CD4-positive, CD25-positive, alpha-beta regulatory T cell (primary cell): ENCODE measurements at regions not wholly inside any gene's neighbourhood (a gene's known extent, or its start where the extent isn't known, plus 50 kb on each side); places are given as distances from the start of the nearest gene placed in this dataset.

Experiments
- ATAC-seq, 2 donors: fragments of 150-1000 bp; cut with Tn5 transposase; one replicate each; pipeline ENCODE4 v1.10.0; 2021; ENCODE audit warnings: low read depth in 2 of 2, moderate number of reproducible peaks in 2 of 2, moderate library complexity in 1 of 2
- DNase-seq, 3 donors: peaks; one replicate each; pipeline versions ENCODE4 v3.0.0 to v3.0.0-alpha.2; 2012 to 2022; ENCODE audit warnings: mixed read lengths in 1 of 3
- H3K27ac ChIP-seq: one replicate; pipeline ENCODE4 v1.7.0; 2013; ENCODE audit warnings: mild to moderate bottlenecking, low read length; ENCODE audit not compliant: insufficient read depth, poor library complexity, severe bottlenecking
- H3K27me3 ChIP-seq: one replicate; pipeline ENCODE4 v1.7.0; 2013; ENCODE audit warnings: low read length; ENCODE audit not compliant: control insufficient read depth, insufficient read depth
- H3K36me3 ChIP-seq: one replicate; pipeline ENCODE4 v1.7.0; 2013; ENCODE audit warnings: mild to moderate bottlenecking, low read length, moderate library complexity; ENCODE audit not compliant: control insufficient read depth, insufficient read depth
- H3K4me1 ChIP-seq: 2 replicates; pipeline ENCODE4 v1.7.0; 2013; ENCODE audit warnings: mild to moderate bottlenecking, low read length; ENCODE audit not compliant: insufficient read depth, control insufficient read depth, poor library complexity, severe bottlenecking
- H3K4me3 ChIP-seq: one replicate; pipeline ENCODE4 v1.7.0; 2013; ENCODE audit warnings: low read depth, mild to moderate bottlenecking, low read length, moderate library complexity
- H3K9me3 ChIP-seq, 2 experiments: 1 replicate in 1 of 2; 2 replicates in 1 of 2; pipeline ENCODE4 v1.7.0; 2013; ENCODE audit warnings: low read length in 2 of 2, mild to moderate bottlenecking in 1 of 2, moderate library complexity in 1 of 2; ENCODE audit not compliant: control insufficient read depth in 2 of 2
- H3K27ac Mint-ChIP-seq, 3 donors: one replicate each; pipeline ENCODE4 v1.8.0; 2020 to 2022; ENCODE audit warnings: mild to moderate bottlenecking in 3 of 3, mixed read lengths in 3 of 3, moderate library complexity in 2 of 3
- H3K27me3 Mint-ChIP-seq: one replicate; pipeline ENCODE4 v1.8.0; 2022; ENCODE audit warnings: mild to moderate bottlenecking, mixed read lengths
- H3K36me3 Mint-ChIP-seq: one replicate; pipeline ENCODE4 v1.8.0; 2020; ENCODE audit warnings: mixed read lengths
- H3K4me1 Mint-ChIP-seq, 4 donors: one replicate each; pipeline ENCODE4 v1.8.0; 2020 to 2022; ENCODE audit warnings: mixed read lengths in 4 of 4, mild to moderate bottlenecking in 1 of 4
- H3K4me3 Mint-ChIP-seq, 4 donors: one replicate each; pipeline ENCODE4 v1.8.0; 2020 to 2022; ENCODE audit warnings: mild to moderate bottlenecking in 4 of 4, mixed read lengths in 4 of 4, moderate library complexity in 3 of 4
- H3K9me3 Mint-ChIP-seq, 7 donors: one replicate each; pipeline ENCODE4 v1.8.0; 2020 to 2022; ENCODE audit warnings: mixed read lengths in 7 of 7, mild to moderate bottlenecking in 3 of 7, moderate library complexity in 2 of 7

GRCh38 chr3:98999675-99000074 lies 98.2 kb upstream of the DCBLD2 start:
- H3K4me1 ChIP-seq = no peaks in the 10 kb centered on the region
- H3K27ac Mint-ChIP-seq = no peak overlapping the region
- H3K9me3 ChIP-seq = no peaks in the 10 kb centered on the region
- H3K27ac ChIP-seq = no peak overlapping the region
- H3K9me3 Mint-ChIP-seq = peaks cover 0 to 5% (median 0%) of the 10 kb centered on the region in 7 donors
- no peak for DNase-seq
- no peak overlapping the region for H3K4me3 ChIP-seq
- H3K27me3 Mint-ChIP-seq = no peaks in the 10 kb centered on the region
- H3K36me3 ChIP-seq = no peaks in the 10 kb centered on the region
- H3K4me3 Mint-ChIP-seq = no peak overlapping the region
- no peaks in the 10 kb centered on the region for H3K36me3 Mint-ChIP-seq
- no peak for ATAC-seq
- H3K27me3 ChIP-seq = peaks cover 2% of the 10 kb centered on the region
- H3K4me1 Mint-ChIP-seq = no peaks in the 10 kb centered on the region

- Mint-ChIP-seq H3K4me1 (no peaks in the 10 kb centered on the region), H3K4me3 (no peak overlapping the region), H3K27ac (no peak overlapping the region), H3K36me3 (no peaks in the 10 kb centered on the region), H3K9me3 (peaks cover 0 to 5% (median 0%) of the 10 kb centered on the region in 7 donors), H3K27me3 (no peaks in the 10 kb centered on the region)
- ATAC-seq (no peak), DNase-seq (no peak)
- no peaks in the 10 kb centered on the region for H3K9me3 ChIP-seq
- peaks cover 2% of the 10 kb centered on the region for H3K27me3 ChIP-seq
- no peak overlapping the region for H3K4me3 ChIP-seq
- H3K4me1 ChIP-seq = no peaks in the 10 kb centered on the region
- H3K27ac ChIP-seq = no peak overlapping the region
- no peaks in the 10 kb centered on the region for H3K36me3 ChIP-seq
Measured at GRCh38 chr3:98994128-98994762, 92.8 kb upstream of the DCBLD2 start.

GRCh38 chr3:98991393-98991792 lies 89.9 kb upstream of the DCBLD2 start:
- H3K4me3 Mint-ChIP-seq = no peak overlapping the region
- DNase-seq (no peak), ATAC-seq (no peak)
- Histone ChIP-seq H3K9me3 (no peaks in the 10 kb centered on the region), H3K27me3 (no peaks in the 10 kb centered on the region), H3K4me1 (no peaks in the 10 kb centered on the region), H3K36me3 (no peaks in the 10 kb centered on the region), H3K27ac (no peak overlapping the region), H3K4me3 (no peak overlapping the region)
- no peak overlapping the region for H3K27ac Mint-ChIP-seq
- no peaks in the 10 kb centered on the region for H3K4me1 Mint-ChIP-seq
- peaks cover 0 to 3% (median 0%) of the 10 kb centered on the region in 7 donors for H3K9me3 Mint-ChIP-seq
- no peaks in the 10 kb centered on the region for H3K36me3 Mint-ChIP-seq
- no peaks in the 10 kb centered on the region for H3K27me3 Mint-ChIP-seq

- Histone ChIP-seq H3K4me3 (no peak overlapping the region), H3K27me3 (no peaks in the 10 kb centered on the region), H3K36me3 (no peaks in the 10 kb centered on the region), H3K27ac (no peak overlapping the region), H3K9me3 (no peaks in the 10 kb centered on the region), H3K4me1 (no peaks in the 10 kb centered on the region)
- H3K4me1 Mint-ChIP-seq = no peaks in the 10 kb centered on the region
- no peaks in the 10 kb centered on the region for H3K36me3 Mint-ChIP-seq
- no peak overlapping the region for H3K27ac Mint-ChIP-seq
- peaks cover 0 to 3% (median 0%) of the 10 kb centered on the region in 7 donors for H3K9me3 Mint-ChIP-seq
- H3K4me3 Mint-ChIP-seq = no peak overlapping the region
- DNase-seq (no peak), ATAC-seq (no peak)
- H3K27me3 Mint-ChIP-seq = no peaks in the 10 kb centered on the region
Measured at GRCh38 chr3:98990657-98991056, 89.2 kb upstream of the DCBLD2 start.

- H3K27me3 Mint-ChIP-seq = no peaks in the 10 kb centered on the region
- no peak for DNase-seq
Measured at GRCh38 chr3:98986073-98986472, 84.6 kb upstream of the DCBLD2 start.

GRCh38 chr3:98985431-98985830 lies 83.9 kb upstream of the DCBLD2 start:
- no peak for ATAC-seq
- Mint-ChIP-seq H3K4me1 (no peaks in the 10 kb centered on the region), H3K36me3 (no peaks in the 10 kb centered on the region), H3K27me3 (no peaks in the 10 kb centered on the region), H3K27ac (no peak overlapping the region), H3K4me3 (no peak overlapping the region), H3K9me3 (peaks cover 0 to under 1% (median 0%) of the 10 kb centered on the region in 7 donors)
- Histone ChIP-seq H3K27me3 (no peaks in the 10 kb centered on the region), H3K4me3 (no peak overlapping the region), H3K9me3 (no peaks in the 10 kb centered on the region), H3K36me3 (no peaks in the 10 kb centered on the region), H3K27ac (no peak overlapping the region), H3K4me1 (no peaks in the 10 kb centered on the region)
- DNase-seq = no peak

More at GRCh38 chr3:98986073-98986472, 84.6 kb upstream of the DCBLD2 start:
- H3K36me3 Mint-ChIP-seq = no peaks in the 10 kb centered on the region
- no peaks in the 10 kb centered on the region for H3K9me3 ChIP-seq
- H3K4me1 Mint-ChIP-seq = no peaks in the 10 kb centered on the region
- H3K9me3 Mint-ChIP-seq = peaks cover 0 to 3% (median 0%) of the 10 kb centered on the region in 7 donors
- no peak overlapping the region for H3K27ac ChIP-seq
- no peaks in the 10 kb centered on the region for H3K4me1 ChIP-seq
- no peak overlapping the region for H3K27ac Mint-ChIP-seq
- no peak for ATAC-seq
- H3K36me3 ChIP-seq = no peaks in the 10 kb centered on the region
- no peak overlapping the region for H3K4me3 ChIP-seq
- no peaks in the 10 kb centered on the region for H3K27me3 ChIP-seq
- no peak overlapping the region for H3K4me3 Mint-ChIP-seq

- H3K27me3 ChIP-seq = no peaks in the 10 kb centered on the region
- Mint-ChIP-seq H3K4me1 (no peaks in the 10 kb centered on the region), H3K9me3 (no peaks in the 10 kb centered on the region), H3K27me3 (peaks cover 4% of the 10 kb centered on the region), H3K4me3 (no peak overlapping the region), H3K27ac (no peak overlapping the region), H3K36me3 (no peaks in the 10 kb centered on the region)
- no peaks in the 10 kb centered on the region for H3K9me3 ChIP-seq
- H3K4me1 ChIP-seq = no peaks in the 10 kb centered on the region
- no peak overlapping the region for H3K27ac ChIP-seq
- H3K36me3 ChIP-seq = no peaks in the 10 kb centered on the region
- no peak for ATAC-seq
- no peak overlapping the region for H3K4me3 ChIP-seq
- no peak for DNase-seq
Measured at GRCh38 chr3:98984024-98984423, 82.5 kb upstream of the DCBLD2 start.

- Mint-ChIP-seq H3K27me3 (peaks cover 4% of the 10 kb centered on the region), H3K36me3 (no peaks in the 10 kb centered on the region), H3K9me3 (no peaks in the 10 kb centered on the region), H3K4me1 (no peaks in the 10 kb centered on the region), H3K4me3 (no peak overlapping the region), H3K27ac (no peak overlapping the region)
- no peaks in the 10 kb centered on the region for H3K9me3 ChIP-seq
- no peak overlapping the region for H3K4me3 ChIP-seq
- no peaks in the 10 kb centered on the region for H3K27me3 ChIP-seq
- ATAC-seq (no peak), DNase-seq (no peak)
- H3K27ac ChIP-seq = no peak overlapping the region
- H3K36me3 ChIP-seq = no peaks in the 10 kb centered on the region
- H3K4me1 ChIP-seq = no peaks in the 10 kb centered on the region
Measured at GRCh38 chr3:98982351-98982750, 80.9 kb upstream of the DCBLD2 start.
